KMS-11 (cell line): ENCODE measurements at regions not wholly inside any gene's neighbourhood (a gene's known extent, or its start where the extent isn't known, plus 50 kb on each side); places are given as distances from the start of the nearest gene placed in this dataset.
"Not testable (repeated sequence)": the region's sequence is repeated elsewhere in the genome, so short reads cannot be mapped to it uniquely, and the experiment has no call there.

Experiments
- H2AFZ ChIP-seq: fragments of 200-600 bp; sonication (generic); 2 replicates; pipeline ENCODE4 v1.6.1; 2016; ENCODE audit warnings: antibody characterized with exemption, mixed run types, low read depth
- H3K27ac ChIP-seq: fragments of 200-600 bp; sonication (generic); 2 replicates; pipeline ENCODE4 v1.6.1; 2016; ENCODE audit warnings: mild to moderate bottlenecking, mixed run types
- H3K27me3 ChIP-seq: fragments of 200-600 bp; sonication (generic); 2 replicates; pipeline ENCODE4 v1.6.1; 2017; ENCODE audit warnings: mild to moderate bottlenecking, low read depth, mixed run types, moderate library complexity; ENCODE audit not compliant: insufficient read depth
- H3K36me3 ChIP-seq: fragments of 200-600 bp; sonication (generic); 2 replicates; pipeline ENCODE4 v1.6.1; 2017; ENCODE audit warnings: mild to moderate bottlenecking, mixed run types; ENCODE audit not compliant: insufficient read depth
- H3K4me1 ChIP-seq: fragments of 200-600 bp; sonication (generic); 2 replicates; pipeline ENCODE4 v1.6.1; 2016; ENCODE audit warnings: mild to moderate bottlenecking, low read depth, mixed run types; ENCODE audit not compliant: poor library complexity, severe bottlenecking
- H3K4me2 ChIP-seq: fragments of 200-600 bp; sonication (generic); 2 replicates; pipeline ENCODE4 v1.7.0; 2016; ENCODE audit warnings: mild to moderate bottlenecking, mixed run types
- H3K4me3 ChIP-seq: fragments of 200-600 bp; sonication (generic); IDR thresholded peaks from 2 replicates; pipeline ENCODE4 v1.6.1; 2017; ENCODE audit warnings: low read depth, low read length, mixed read lengths; ENCODE audit not compliant: insufficient read depth
- H3K79me2 ChIP-seq: fragments of 200-600 bp; sonication (generic); 2 replicates; pipeline ENCODE4 v1.6.1; 2016; ENCODE audit warnings: low read depth, mixed run types; ENCODE audit not compliant: insufficient read depth
- H3K9ac ChIP-seq: fragments of 200-600 bp; sonication (generic); 2 replicates; pipeline ENCODE4 v1.6.1; 2016; ENCODE audit warnings: mild to moderate bottlenecking, mixed run types
- H4K20me1 ChIP-seq: fragments of 200-600 bp; sonication (generic); 2 replicates; pipeline ENCODE4 v1.6.1; 2016; ENCODE audit warnings: mild to moderate bottlenecking, mixed run types; ENCODE audit not compliant: insufficient read depth
- TF ChIP-seq, protein P1 (sequence below): fragments of 200-600 bp; sonication (generic); conservative IDR thresholded peaks from 2 replicates; pipeline ENCODE4 v1.6.1; 2017; ENCODE audit warnings: low read depth, mild to moderate bottlenecking, antibody characterized with exemption, low read length, moderate library complexity, mixed read lengths

DNA sequence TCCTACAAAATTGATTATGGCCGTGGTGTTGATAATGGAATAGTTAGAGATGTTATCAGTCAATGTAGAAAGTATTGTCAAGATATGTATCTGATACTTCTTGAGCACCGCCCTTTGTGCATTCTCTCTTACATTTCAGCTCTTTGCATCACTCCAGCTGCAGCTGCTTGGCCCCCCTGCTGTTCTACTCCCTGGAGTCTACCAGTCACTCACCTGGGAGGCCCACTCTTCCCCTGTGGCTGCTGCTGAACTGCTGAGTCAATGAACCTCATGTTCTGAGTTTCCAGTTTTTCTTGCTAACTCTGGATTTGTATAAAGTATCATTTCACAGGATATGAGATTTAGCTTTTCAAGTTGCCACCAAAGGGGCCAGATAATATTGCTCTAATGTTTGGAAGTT, 312.8 kb upstream of the SLC16A7 start:
- no peak overlapping the region for H3K9ac ChIP-seq
- no peak overlapping the region for H3K4me3 ChIP-seq
- no peak overlapping the region for H3K27ac ChIP-seq
- H3K36me3 ChIP-seq = no peaks in the 10 kb centered on the region
- no peak overlapping the region for H3K4me2 ChIP-seq
- no peaks in the 10 kb centered on the region for H3K79me2 ChIP-seq
- H4K20me1 ChIP-seq = no peaks in the 10 kb centered on the region
- H3K27me3 ChIP-seq = no peaks in the 10 kb centered on the region
- TF ChIP-seq, protein P1, sequence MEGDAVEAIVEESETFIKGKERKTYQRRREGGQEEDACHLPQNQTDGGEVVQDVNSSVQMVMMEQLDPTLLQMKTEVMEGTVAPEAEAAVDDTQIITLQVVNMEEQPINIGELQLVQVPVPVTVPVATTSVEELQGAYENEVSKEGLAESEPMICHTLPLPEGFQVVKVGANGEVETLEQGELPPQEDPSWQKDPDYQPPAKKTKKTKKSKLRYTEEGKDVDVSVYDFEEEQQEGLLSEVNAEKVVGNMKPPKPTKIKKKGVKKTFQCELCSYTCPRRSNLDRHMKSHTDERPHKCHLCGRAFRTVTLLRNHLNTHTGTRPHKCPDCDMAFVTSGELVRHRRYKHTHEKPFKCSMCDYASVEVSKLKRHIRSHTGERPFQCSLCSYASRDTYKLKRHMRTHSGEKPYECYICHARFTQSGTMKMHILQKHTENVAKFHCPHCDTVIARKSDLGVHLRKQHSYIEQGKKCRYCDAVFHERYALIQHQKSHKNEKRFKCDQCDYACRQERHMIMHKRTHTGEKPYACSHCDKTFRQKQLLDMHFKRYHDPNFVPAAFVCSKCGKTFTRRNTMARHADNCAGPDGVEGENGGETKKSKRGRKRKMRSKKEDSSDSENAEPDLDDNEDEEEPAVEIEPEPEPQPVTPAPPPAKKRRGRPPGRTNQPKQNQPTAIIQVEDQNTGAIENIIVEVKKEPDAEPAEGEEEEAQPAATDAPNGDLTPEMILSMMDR = no peak
- H2AFZ ChIP-seq = no peak overlapping the region
- peaks cover 9% of the 10 kb centered on the region for H3K4me1 ChIP-seq

DNA sequence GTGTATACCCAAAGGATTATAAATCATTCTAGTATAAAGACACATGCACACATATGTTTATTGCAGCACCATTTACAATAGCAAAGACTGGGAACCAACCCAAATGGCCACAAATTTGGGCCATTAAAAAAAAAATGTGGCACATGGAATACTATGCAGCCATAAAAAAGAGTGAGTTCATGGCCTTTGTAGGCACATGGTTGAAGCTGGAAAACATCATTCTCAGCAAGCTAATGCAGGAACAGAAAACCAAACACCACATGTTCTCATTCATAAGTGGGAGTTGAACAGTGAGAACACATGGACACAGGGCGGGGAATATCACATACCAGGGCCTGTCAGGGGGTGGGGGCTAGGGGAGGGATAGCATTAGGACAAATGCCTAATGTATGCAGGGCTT, 322.3 kb upstream of the SLC16A7 start:
- H3K36me3 ChIP-seq, H3K9ac ChIP-seq, H3K79me2 ChIP-seq, H3K4me3 ChIP-seq, H3K4me2 ChIP-seq, H3K27ac ChIP-seq, H2AFZ ChIP-seq, H4K20me1 ChIP-seq, H3K4me1 ChIP-seq, H3K27me3 ChIP-seq: not testable (repeated sequence)

- TF ChIP-seq, protein P1 = no peak
- no peaks in the 10 kb centered on the region for H3K79me2 ChIP-seq
- no peaks in the 10 kb centered on the region for H4K20me1 ChIP-seq
- no peak overlapping the region for H3K4me2 ChIP-seq
- H3K27ac ChIP-seq = no peak overlapping the region
- no peak overlapping the region for H3K4me3 ChIP-seq
- no peak overlapping the region for H2AFZ ChIP-seq
- H3K9ac ChIP-seq = no peak overlapping the region
- no peaks in the 10 kb centered on the region for H3K4me1 ChIP-seq
- H3K27me3 ChIP-seq = no peaks in the 10 kb centered on the region
- no peaks in the 10 kb centered on the region for H3K36me3 ChIP-seq
Observed at GRCh38 chr12:59268295-59268809, 327.5 kb upstream of the SLC16A7 start.

- TF ChIP-seq, protein P1 = no peak
- Histone ChIP-seq H4K20me1 (no peaks in the 10 kb centered on the region), H3K9ac (no peak overlapping the region), H3K4me2 (no peak overlapping the region), H3K27ac (no peak overlapping the region), H3K36me3 (no peaks in the 10 kb centered on the region), H2AFZ (no peak overlapping the region), H3K4me1 (no peaks in the 10 kb centered on the region), H3K79me2 (no peaks in the 10 kb centered on the region), H3K27me3 (no peaks in the 10 kb centered on the region), H3K4me3 (no peak overlapping the region)
Observed at GRCh38 chr12:59260202-59260601, 335.6 kb upstream of the SLC16A7 start.

DNA sequence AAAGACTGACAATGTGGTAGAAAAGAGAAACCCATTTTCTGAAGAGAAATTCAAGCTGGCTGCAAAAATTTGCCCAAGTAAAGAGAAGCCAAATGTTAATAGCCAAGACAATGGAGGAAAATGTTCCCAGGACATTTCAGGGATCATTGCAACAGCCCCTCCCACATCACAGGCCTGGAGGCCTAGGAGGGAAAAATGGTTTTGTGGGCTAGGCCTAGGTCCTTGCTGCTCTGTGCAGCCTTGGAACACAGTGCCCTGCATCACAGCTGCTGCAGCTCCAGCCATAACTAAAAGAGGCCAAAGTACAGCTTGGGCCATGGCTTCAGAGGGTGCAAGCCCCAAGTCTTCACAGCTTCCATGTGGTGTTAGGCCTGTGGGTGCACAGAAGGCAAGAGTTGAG, 332.4 kb upstream of the LRIG3 start:
- H3K79me2 ChIP-seq = no peaks in the 10 kb centered on the region
- H4K20me1 ChIP-seq = no peaks in the 10 kb centered on the region
- TF ChIP-seq, protein P1 = no peak
- H3K36me3 ChIP-seq = no peaks in the 10 kb centered on the region
- no peak overlapping the region for H3K9ac ChIP-seq
- no peaks in the 10 kb centered on the region for H3K27me3 ChIP-seq
- H3K27ac ChIP-seq = no peak overlapping the region
- no peaks in the 10 kb centered on the region for H3K4me1 ChIP-seq
- no peak overlapping the region for H3K4me2 ChIP-seq
- H3K4me3 ChIP-seq = no peak overlapping the region
- no peak overlapping the region for H2AFZ ChIP-seq
